GM11168 (cell line): ENCODE measurements at regions not wholly inside any gene's neighbourhood (a gene's known extent, or its start where the extent isn't known, plus 50 kb on each side); places are given as distances from the start of the nearest gene placed in this dataset.

Experiments
- in situ Hi-C: fragments of 300-500 bp; cut with MboI; formaldehyde crosslinking; loops from one replicate; pipeline ENCODE4 v1.12.0; 2022; ENCODE audit warnings: low sequenced_read_pairs; ENCODE audit not compliant: unreplicated experiment

DNA sequence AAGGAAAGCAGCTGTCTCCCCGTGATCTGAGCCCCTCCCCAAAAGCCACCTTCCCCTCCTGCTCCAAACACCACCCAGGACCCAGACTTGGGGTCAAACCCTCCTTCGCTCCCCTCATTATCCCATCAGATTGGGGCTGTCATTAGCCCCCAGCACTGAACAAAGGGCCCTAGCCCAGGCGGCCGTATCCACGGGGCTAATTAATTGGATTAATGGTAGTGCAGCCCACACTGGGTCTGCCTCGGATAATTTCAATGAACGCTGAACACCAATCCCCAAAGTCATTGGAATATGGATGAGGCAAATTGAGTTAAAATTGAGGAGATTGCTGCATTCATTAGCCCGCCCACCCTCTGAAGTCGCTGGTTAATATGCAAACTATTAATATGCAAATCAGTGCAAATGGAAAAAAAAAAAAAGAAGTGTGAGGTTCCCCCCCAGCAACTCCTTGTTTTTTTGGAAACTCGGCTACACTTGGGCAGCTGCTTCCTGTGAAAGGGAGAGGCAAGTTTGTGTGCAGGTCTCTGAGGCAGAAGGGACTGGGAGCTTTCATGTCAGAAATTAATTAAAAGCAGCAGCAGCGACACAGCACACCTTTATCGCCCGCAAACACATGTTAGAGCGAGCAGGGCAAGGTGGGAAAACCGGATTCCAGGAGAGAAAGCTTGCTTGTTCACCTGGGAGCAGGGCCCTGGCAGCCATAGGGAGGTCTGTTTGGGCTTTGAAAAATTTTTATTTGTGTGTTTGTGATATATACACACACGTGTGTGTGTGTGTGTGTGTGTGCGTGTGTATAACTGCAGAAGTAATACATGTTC lies 517.8 kb downstream of the MIAT start:
- in situ Hi-C loops: no loop called here

GRCh38 chr22:27175974-27176373 lies 518.6 kb downstream of the MIAT start:
- in situ Hi-C loops: no loop called here

DNA sequence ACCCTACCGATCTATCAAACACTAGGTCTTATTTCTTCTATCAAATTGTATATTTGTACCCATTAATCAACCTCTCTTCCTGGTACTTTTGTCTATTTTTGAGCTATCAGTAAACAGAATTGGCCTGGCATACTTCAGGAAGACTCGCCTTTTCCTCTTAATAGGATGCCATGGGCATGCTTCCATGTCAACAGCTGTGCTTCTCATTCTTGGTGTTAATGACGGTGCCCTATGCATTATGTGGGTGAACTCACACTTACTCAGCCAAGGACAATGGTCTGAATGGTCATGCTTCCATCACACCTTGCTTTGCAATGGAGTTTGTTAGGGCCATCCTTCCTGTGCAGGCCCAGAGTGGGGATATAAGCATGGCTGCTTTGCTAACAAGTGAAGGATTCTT lies 521.8 kb downstream of the MIAT start:
- in situ Hi-C loops: no loop called here

GRCh38 chr22:27181537-27181936 lies 524.1 kb downstream of the MIAT start:
- in situ Hi-C loops: no loop called here

DNA sequence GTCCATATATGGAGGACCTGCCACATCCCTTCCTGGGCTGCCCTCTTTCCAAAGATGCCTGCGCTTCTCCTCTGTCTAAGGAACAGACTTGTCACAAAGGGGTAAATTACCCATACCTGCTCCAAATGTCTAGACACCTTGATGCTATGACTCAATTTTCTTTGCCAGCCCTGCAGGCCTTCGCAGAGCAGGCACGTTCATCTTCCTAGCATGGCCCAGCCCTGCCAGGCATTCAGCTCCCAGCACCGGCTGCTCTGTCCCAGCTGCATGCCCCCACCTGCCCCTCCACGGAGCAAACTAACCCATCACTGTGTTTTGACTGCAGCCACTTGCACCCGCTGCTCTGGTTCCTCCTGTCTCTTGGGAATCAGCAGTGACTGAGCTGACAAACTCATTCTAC lies 526.1 kb downstream of the MIAT start:
- in situ Hi-C loops: no loop called here

DNA sequence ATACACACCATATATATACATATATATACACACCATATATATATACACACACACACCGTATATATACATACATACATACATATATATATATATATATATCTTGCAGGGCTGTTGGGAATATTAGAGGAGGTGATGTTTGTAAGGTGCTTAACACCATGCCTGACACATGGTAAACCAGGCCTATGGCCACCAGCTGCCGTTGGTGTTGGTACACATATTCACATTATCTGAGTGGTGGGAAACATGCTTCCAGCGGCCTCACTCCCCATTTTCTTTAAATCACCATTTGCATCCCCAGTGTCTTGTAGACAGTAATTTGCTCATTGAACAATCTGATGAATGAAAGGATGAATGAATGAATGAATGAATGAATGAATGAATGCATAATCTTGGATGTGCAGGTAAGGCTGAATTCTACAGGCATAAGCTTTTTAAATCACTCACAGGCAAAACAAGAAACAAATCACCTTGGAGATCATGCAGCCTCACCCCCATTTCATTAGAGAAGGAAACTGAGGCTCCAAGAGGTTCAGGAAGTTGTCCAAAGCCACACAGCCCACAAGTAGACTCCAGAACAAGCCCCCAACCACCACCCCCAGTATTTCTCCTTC lies 527.8 kb downstream of the MIAT start:
- in situ Hi-C loops: no loop called here

GRCh38 chr22:27185760-27186302 lies 528.4 kb downstream of the MIAT start:
- in situ Hi-C loops: no loop called here

- in situ Hi-C loops: no loop called here
Measured at GRCh38 chr22:27186643-27187042, 529.3 kb downstream of the MIAT start.

DNA sequence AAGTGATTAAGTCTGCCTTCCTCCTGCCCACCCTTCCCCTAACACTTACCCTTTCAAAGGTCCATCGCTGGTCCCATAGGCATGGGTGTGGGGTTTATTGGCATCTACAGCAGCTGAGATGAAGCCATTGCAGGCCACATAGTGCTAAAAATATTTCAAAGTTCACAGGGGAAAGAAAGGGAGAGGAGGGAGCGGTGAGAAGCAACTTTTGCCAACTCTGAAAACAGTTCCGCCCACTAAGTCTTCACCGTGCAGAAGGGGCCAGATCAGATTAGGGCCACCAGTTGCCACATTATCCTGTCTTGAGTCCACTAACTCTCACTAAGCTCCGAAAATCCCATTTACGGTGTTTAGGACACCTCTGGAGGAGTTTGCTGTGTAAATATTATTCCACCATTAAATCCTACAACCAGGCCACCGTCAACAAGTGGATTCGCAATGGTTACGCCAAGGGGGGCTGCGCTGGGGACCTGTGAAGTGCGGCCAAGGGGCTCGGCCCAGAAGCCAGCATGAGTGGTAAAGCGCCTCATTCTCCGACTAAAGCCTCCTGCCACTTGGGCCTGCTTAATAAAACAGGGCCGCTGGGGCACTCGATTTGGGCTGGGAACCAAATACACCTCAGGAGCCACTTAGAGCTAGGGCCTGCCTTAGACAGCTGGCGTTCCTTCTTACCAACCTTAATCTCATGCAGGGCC lies 534.9 kb downstream of the MIAT start:
- in situ Hi-C loops: no loop called here

- in situ Hi-C loops: no loop called here
Measured at GRCh38 chr22:27193215-27193614, 535.8 kb downstream of the MIAT start.

DNA sequence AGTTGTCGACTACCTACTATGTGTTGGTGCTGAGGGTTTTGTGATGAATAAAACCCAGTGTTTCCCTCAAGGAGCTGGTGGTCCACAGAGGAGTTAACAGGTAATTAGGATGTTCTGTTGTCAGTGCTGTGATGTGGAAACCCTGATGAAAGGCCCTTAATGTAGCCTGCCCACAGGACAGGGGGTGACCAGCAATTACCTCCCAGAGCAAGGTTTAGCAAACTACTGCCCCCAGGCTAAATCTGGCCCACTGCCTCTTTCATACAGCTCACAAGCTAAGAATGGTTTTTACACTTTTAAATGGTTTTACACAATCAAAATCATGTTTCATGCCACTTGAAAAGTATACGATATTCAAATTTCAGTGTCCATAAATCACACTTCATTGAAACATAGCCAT lies 536.2 kb downstream of the MIAT start:
- in situ Hi-C loops: no loop called here

GRCh38 chr22:27194096-27194748 lies 536.8 kb downstream of the MIAT start:
- in situ Hi-C loops: no loop called here

DNA sequence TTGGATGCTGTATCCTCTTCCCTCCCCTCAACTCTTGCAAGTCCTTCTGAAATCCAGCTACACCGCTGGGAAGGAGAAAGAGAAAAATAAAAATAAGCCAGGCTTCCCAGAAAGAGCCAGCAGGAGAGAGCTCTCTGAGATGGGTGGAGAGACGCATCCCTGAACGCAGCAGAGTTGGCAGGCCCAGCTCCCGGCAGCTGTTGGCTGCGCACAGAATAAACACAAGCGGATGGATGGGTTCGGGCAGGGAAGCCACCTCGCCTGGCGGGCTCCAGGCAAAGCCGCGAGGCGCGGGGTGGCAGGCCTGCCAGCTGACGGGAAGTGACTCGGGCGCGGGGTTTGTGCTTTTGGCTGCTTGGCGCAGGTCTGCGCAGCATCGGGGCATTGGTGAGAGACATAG lies 537.7 kb downstream of the MIAT start:
- in situ Hi-C loops: no loop called here

DNA sequence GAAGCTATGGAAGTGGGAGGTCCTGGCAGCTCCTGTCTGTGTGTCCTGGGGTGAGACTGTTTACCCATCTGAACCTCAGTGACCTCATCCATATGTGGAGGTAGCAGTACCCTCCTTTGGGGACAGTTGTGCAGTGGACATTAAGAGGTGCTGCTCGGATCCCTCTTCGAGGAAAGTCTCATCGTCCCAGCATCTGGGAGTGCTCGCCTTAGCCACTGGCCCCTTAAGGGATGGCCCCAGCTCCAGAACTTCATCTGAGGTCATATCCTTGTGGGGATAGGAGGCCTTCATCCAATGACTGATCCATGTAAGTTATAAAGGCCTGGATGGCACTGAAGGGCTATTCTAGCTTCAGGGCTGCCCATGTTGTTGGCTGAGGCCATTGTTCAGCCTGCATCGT lies 538.1 kb downstream of the MIAT start:
- in situ Hi-C loops: no loop called here

DNA sequence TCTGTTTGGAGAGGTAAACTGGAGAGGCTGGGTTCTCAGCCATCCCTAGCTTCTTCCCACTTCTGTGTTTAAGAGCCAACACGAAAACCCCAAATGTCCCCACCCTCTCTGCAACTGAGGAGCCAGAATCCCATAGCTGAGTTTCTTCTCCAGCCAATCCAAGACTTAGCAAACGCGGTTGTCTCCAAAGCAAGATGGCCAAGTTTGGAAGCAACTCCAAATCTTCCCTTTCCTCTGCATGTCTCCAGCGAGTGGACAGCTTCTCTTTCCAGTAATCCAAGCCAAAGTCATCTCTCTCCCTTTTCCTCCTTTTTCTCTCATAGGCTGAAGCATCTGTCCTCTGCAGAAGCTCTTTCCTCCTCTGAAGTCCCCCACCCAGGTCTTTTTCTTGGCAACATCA lies 539.2 kb downstream of the MIAT start:
- in situ Hi-C loops: no loop called here

DNA sequence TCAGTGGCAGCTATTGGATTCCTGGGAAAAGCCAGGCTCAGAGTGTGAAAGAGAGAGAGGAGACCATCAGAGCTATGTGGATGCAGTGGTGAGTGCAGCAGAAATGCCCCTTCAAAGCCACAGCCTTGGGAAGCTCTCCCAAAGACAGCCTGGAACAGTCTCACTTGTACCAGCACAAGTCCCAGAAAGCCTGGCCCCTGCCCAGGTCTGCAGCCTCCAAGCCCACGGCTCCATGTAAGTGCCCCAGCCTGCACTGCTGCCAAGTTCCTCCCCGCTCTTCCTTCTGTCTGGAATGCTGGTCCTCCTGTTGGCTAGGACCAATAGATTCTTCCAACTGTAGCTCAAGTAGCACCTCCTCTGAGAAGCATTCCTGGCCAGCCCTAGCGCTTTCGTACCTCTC lies 539.7 kb downstream of the MIAT start:
- in situ Hi-C loops: no loop called here

GRCh38 chr22:27197618-27198017 lies 540.2 kb downstream of the MIAT start:
- in situ Hi-C loops: no loop called here

- in situ Hi-C loops: no loop called here
Measured at GRCh38 chr22:27198518-27199035, 541.2 kb downstream of the MIAT start.

- in situ Hi-C loops: no loop called here
Measured at GRCh38 chr22:27199354-27199753, 542.0 kb downstream of the MIAT start.

- in situ Hi-C loops: no loop called here
Measured at GRCh38 chr22:27201276-27201675, 543.9 kb downstream of the MIAT start.
